Lower leg skin (tissue), 3 donors: ENCODE measurements at regions not wholly inside any gene's neighbourhood (a gene's known extent, or its start where the extent isn't known, plus 50 kb on each side); places are given as distances from the start of the nearest gene placed in this dataset.

Experiments used
- CTCF ChIP-seq, 3 donors: fragments of 450-650 bp; IDR thresholded peaks; one replicate each; pipeline ENCODE4 v1.5.1; 2016; ENCODE audit warnings: antibody characterized with exemption in 3 of 3, mild to moderate bottlenecking in 3 of 3, moderate library complexity in 2 of 3
- POLR2A ChIP-seq, 2 donors: fragments of 450-650 bp; IDR thresholded peaks; one replicate each; pipeline ENCODE4 v1.6.1; 2016 to 2017; ENCODE audit warnings: antibody characterized with exemption in 2 of 2, mild to moderate bottlenecking in 1 of 2, moderate library complexity in 1 of 2

GRCh38 chr5:98069876-98070512 lies 703.5 kb upstream of the RGMB start:
- no peak for TF ChIP-seq CTCF (IDR thresholded peaks at IDR 0.05)
- no peak for TF ChIP-seq POLR2A (IDR thresholded peaks at IDR 0.05)
